ENCODE measurements at regions not wholly inside any gene's neighbourhood (a gene's known extent, or its start where the extent isn't known, plus 50 kb on each side); places are given as distances from the start of the nearest gene placed in this dataset.

DNA sequence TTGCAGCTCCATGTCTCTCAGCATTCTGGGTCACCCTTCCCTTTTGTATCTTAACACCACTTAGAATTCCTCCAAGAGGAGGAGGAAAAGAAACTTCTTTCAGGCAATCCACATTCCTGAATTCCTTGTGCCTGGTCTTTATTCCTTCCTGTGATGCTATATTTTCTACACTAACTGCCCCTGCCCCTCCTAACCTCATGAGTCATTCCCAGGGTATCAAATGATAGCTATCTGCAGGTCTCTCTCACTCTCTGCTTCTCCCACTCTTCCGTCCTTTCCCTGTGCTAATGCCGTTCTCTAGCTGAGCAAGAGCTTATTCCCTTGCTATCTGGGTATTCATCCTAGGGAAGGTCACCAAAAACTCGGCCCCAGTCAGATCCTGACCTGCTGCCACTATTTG is 395.0 kb upstream of the TCF4 start (continued):
- TF ChIP-seq, protein P1, sequence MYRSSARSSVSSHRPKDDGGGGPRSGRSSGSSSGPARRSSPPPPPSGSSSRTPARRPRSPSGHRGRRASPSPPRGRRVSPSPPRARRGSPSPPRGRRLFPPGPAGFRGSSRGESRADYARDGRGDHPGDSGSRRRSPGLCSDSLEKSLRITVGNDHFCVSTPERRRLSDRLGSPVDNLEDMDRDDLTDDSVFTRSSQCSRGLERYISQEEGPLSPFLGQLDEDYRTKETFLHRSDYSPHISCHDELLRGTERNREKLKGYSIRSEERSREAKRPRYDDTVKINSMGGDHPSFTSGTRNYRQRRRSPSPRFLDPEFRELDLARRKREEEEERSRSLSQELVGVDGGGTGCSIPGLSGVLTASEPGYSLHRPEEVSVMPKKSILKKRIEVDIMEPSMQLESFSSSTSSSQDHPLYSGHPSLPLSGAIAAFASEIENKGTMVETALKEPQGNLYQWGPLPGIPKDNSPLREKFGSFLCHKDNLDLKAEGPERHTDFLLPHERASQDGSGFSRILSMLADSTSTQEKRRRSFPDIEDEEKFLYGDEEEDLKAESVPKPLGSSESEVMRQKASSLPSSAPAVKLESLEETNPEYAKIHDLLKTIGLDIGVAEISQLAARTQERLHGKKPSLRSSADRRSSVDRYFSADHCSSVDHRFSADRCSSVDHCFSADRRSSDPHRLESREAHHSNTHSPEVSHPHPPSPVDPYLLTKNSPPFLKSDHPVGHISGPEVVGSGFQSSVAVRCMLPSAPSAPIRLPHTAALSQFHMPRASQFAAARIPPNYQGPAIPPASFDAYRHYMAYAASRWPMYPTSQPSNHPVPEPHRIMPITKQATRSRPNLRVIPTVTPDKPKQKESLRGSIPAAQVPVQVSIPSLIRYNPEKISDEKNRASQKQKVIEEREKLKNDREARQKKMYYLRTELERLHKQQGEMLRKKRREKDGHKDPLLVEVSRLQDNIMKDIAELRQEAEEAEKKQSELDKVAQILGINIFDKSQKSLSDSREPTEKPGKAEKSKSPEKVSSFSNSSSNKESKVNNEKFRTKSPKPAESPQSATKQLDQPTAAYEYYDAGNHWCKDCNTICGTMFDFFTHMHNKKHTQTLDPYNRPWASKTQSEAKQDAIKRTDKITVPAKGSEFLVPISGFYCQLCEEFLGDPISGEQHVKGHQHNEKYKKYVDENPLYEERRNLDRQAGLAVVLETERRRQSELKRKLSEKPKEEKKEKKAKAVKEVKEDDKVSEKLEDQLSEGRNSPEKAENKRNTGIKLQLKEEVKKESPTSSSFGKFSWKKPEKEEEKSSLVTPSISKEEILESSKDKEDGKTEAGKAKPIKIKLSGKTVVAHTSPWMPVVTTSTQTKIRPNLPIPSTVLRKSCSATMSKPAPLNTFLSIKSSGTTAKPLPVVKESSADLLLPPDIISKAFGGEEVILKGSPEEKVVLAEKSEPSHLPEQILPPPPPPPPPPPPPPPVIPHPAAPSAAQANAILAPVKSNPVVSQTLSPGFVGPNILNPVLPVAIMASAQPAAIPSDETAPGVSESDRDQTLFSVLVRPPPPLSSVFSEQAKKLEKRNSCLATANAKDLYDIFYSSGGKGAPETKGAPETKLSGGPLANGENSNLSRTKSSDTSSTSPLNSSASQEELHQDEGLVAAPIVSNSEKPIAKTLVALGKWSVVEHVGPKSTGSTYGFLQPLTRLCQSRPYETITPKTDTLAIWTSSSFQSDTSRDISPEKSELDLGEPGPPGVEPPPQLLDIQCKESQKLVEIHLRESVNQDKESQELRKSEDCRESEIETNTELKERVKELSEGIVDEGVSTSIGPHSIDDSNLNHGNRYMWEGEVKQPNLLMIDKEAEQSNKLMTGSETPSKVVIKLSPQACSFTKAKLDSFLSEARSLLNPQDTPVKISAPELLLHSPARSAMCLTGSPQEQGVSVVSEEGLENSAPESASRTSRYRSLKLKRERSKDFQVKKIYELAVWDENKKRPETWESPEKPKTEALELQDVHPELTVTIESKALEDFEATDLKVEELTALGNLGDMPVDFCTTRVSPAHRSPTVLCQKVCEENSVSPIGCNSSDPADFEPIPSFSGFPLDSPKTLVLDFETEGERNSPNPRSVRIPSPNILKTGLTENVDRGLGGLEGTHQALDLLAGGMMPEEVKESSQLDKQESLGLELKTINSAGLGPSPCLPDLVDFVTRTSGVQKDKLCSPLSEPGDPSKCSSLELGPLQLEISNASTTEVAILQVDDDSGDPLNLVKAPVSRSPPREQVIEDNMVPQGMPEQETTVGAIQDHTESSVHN (IDR thresholded peaks at IDR 0.05; ENCODE audit: borderline replicate concordance in 1 of 2, low read depth in 1 of 2) = no peak
- TF ChIP-seq FOSL1 (tag; conservative IDR thresholded peaks at IDR 0.05) = peak; percentile 90
- no peak for TF ChIP-seq PHB (CRISPR knock-in tag; IDR thresholded peaks at IDR 0.05)
- 0 out of 2 replicates have a peak, but pooled peaks have one; percentile 17 for TF ChIP-seq CREM (IDR thresholded peaks at IDR 0.05; ENCODE audit: low read depth)
- TF ChIP-seq EP300 (IDR thresholded peaks at IDR 0.05; ENCODE audit: low read length) = peak; percentile 73
- TF ChIP-seq, protein P2, sequence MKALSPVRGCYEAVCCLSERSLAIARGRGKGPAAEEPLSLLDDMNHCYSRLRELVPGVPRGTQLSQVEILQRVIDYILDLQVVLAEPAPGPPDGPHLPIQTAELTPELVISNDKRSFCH (CRISPR knock-in tag; IDR thresholded peaks at IDR 0.05) = no peak
- TF ChIP-seq, protein P2 (tag; IDR thresholded peaks at IDR 0.05) = no peak
- TF ChIP-seq C11orf30 (IDR thresholded peaks at IDR 0.05; ENCODE audit: low read depth) = peak; percentile 31
- TF ChIP-seq ARID1B (IDR thresholded peaks at IDR 0.05) = peak; percentile 77
- peak; percentile 76; the same call in 1 of the 2 replicates for TF ChIP-seq ZNF75A (CRISPR knock-in tag; IDR thresholded peaks at IDR 0.05)
- TF ChIP-seq, protein P3, sequence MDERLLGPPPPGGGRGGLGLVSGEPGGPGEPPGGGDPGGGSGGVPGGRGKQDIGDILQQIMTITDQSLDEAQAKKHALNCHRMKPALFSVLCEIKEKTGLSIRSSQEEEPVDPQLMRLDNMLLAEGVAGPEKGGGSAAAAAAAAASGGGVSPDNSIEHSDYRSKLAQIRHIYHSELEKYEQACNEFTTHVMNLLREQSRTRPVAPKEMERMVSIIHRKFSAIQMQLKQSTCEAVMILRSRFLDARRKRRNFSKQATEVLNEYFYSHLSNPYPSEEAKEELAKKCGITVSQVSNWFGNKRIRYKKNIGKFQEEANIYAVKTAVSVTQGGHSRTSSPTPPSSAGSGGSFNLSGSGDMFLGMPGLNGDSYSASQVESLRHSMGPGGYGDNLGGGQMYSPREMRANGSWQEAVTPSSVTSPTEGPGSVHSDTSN (CRISPR knock-in tag; IDR thresholded peaks at IDR 0.05; ENCODE audit: low read depth) = no peak
- TF ChIP-seq, protein P3 (tag; conservative IDR thresholded peaks at IDR 0.05; ENCODE audit: low read depth) = no peak
- no peak for TF ChIP-seq SAFB (IDR thresholded peaks at IDR 0.05; ENCODE audit: borderline replicate concordance, low read depth, low read length)
- no peak for TF ChIP-seq SRSF1 (IDR thresholded peaks at IDR 0.05; ENCODE audit: low read depth, low read length)
- no peak for TF ChIP-seq ZNF778 (CRISPR knock-in tag; IDR thresholded peaks at IDR 0.05)
- peak; percentile 46; the same call in 1 of the 2 replicates for TF ChIP-seq PHF21A (IDR thresholded peaks at IDR 0.05; ENCODE audit: borderline replicate concordance, low read depth)
- TF ChIP-seq FOS (IDR thresholded peaks at IDR 0.05; ENCODE audit: extremely low read depth, insufficient read length) = peak; percentile 34
